Liver (tissue), 8 donors: ENCODE measurements at regions not wholly inside any gene's neighbourhood (a gene's known extent, or its start where the extent isn't known, plus 50 kb on each side); places are given as distances from the start of the nearest gene placed in this dataset.

Experiments
- DNase-seq: peaks from one replicate; pipeline ENCODE4 v3.0.0-alpha.2; 2017; ENCODE audit warnings: low spot score
- H3K27ac ChIP-seq, 2 donors: one replicate each; pipeline ENCODE4 v1.7.0; 2013; ENCODE audit warnings: inconsistent platforms in 2 of 2, low read length in 2 of 2, control low read depth in 1 of 2, low read depth in 1 of 2, mild to moderate bottlenecking in 1 of 2
- H3K27me3 ChIP-seq, 4 donors: one replicate each; pipeline versions ENCODE4 v1.6.1 to v1.7.0; 2013; ENCODE audit warnings: low read length in 3 of 4, inconsistent platforms in 1 of 4, mild to moderate bottlenecking in 1 of 4, moderate library complexity in 1 of 4; ENCODE audit not compliant: control insufficient read depth in 4 of 4, insufficient read depth in 4 of 4
- H3K36me3 ChIP-seq, 4 donors: one replicate each; pipeline versions ENCODE4 v1.6.1 to v1.7.0; 2013; ENCODE audit warnings: low read length in 3 of 4, mild to moderate bottlenecking in 3 of 4, low read depth in 1 of 4, moderate library complexity in 1 of 4; ENCODE audit not compliant: control insufficient read depth in 4 of 4, insufficient read depth in 3 of 4
- H3K4me1 ChIP-seq, 4 donors: one replicate each; pipeline versions ENCODE4 v1.6.1 to v1.7.0; 2013; ENCODE audit warnings: low read length in 3 of 4, mild to moderate bottlenecking in 3 of 4, moderate library complexity in 1 of 4; ENCODE audit not compliant: control insufficient read depth in 4 of 4, insufficient read depth in 4 of 4
- H3K4me3 ChIP-seq, 3 donors: one replicate each; pipeline versions ENCODE4 v1.6.1 to v1.7.0; 2013; ENCODE audit warnings: low read length in 3 of 3, control low read depth in 1 of 3, low read depth in 1 of 3, mild to moderate bottlenecking in 1 of 3
- H3K9ac ChIP-seq, 2 donors: one replicate each; pipeline ENCODE4 v1.7.0; 2013; ENCODE audit warnings: low read length in 2 of 2, mild to moderate bottlenecking in 2 of 2, moderate library complexity in 2 of 2, control low read depth in 1 of 2, low read depth in 1 of 2
- H3K9me3 ChIP-seq, 4 donors: one replicate each; pipeline versions ENCODE4 v1.6.1 to v1.7.0; 2013; ENCODE audit warnings: low read length in 3 of 4; ENCODE audit not compliant: control insufficient read depth in 4 of 4
- ATF3 ChIP-seq: IDR thresholded peaks from 2 replicates; pipeline ENCODE4 v1.6.1; 2016; ENCODE audit warnings: antibody characterized with exemption
- CTCF ChIP-seq: fragments of 150-350 bp; IDR thresholded peaks from 2 replicates; pipeline ENCODE4 v1.5.1; 2017; ENCODE audit warnings: improper control_type of control experiment, low read depth, low read length; ENCODE audit not compliant: missing input control
- EGR1 ChIP-seq, 2 donors: IDR thresholded peaks; 2 replicates each; pipeline ENCODE4 v1.6.1; 2016 to 2018; ENCODE audit warnings: antibody characterized with exemption in 2 of 2, low read depth in 2 of 2
- FOXA1 ChIP-seq: IDR thresholded peaks from 2 replicates; pipeline ENCODE4 v1.6.1; 2016; ENCODE audit warnings: antibody characterized with exemption
- FOXA2 ChIP-seq: IDR thresholded peaks from 2 replicates; pipeline ENCODE4 v1.6.1; 2016; ENCODE audit warnings: antibody characterized with exemption
- GABPA ChIP-seq, 2 donors: IDR thresholded peaks in 1 of 2; conservative IDR thresholded peaks in 1 of 2; 2 replicates each; pipeline ENCODE4 v1.6.1; 2016; ENCODE audit warnings: antibody characterized with exemption in 2 of 2, mild to moderate bottlenecking in 1 of 2, moderate library complexity in 1 of 2
- HNF4G ChIP-seq: IDR thresholded peaks from 2 replicates; pipeline ENCODE4 v1.6.1; 2016; ENCODE audit warnings: antibody characterized with exemption
- MAX ChIP-seq: IDR thresholded peaks from 2 replicates; pipeline ENCODE4 v1.6.1; 2016; ENCODE audit warnings: antibody characterized with exemption
- NR2F2 ChIP-seq: IDR thresholded peaks from 2 replicates; pipeline ENCODE4 v1.6.1; 2016; ENCODE audit warnings: antibody characterized with exemption
- RAD21 ChIP-seq, 2 donors: IDR thresholded peaks; 2 replicates each; pipeline ENCODE4 v1.6.1; 2016; ENCODE audit warnings: antibody characterized with exemption in 2 of 2, mild to moderate bottlenecking in 2 of 2
- REST ChIP-seq: IDR thresholded peaks from 2 replicates; pipeline ENCODE4 v1.6.1; 2016; ENCODE audit warnings: antibody characterized with exemption, mild to moderate bottlenecking
- RXRA ChIP-seq, 2 donors: IDR thresholded peaks; 2 replicates each; pipeline ENCODE4 v1.6.1; 2017 to 2018; ENCODE audit warnings: antibody characterized with exemption in 2 of 2, mild to moderate bottlenecking in 1 of 2
- SP1 ChIP-seq: IDR thresholded peaks from 2 replicates; pipeline ENCODE4 v1.6.1; 2018; ENCODE audit warnings: antibody characterized with exemption, mild to moderate bottlenecking
- TAF1 ChIP-seq: conservative IDR thresholded peaks from 2 replicates; pipeline ENCODE4 v1.6.1; 2016; ENCODE audit warnings: antibody characterized with exemption, mild to moderate bottlenecking
- YY1 ChIP-seq: IDR thresholded peaks from 2 replicates; pipeline ENCODE4 v1.6.1; 2016; ENCODE audit warnings: antibody characterized with exemption, mild to moderate bottlenecking
- ZBTB33 ChIP-seq: IDR thresholded peaks from 2 replicates; pipeline ENCODE4 v1.6.1; 2016; ENCODE audit warnings: antibody characterized with exemption
- WGBS: extraction: QIAGEN DNeasy Blood & Tissue Kit; methylation state at CpG from one replicate; pipeline ENCODE4 v1.1.7; 2013; 5-methylcytosine and 5-hydroxymethylcytosine counted together
- donor health status: healthy.
- donor health status: healthy.
- donor health status: healthy.
- donor health status: healthy.
- donor health status: healthy.

GRCh38 chr10:120768227-120768626, 82.9 kb upstream of the WDR11 start:
- Histone ChIP-seq H3K27ac (no peak overlapping the region), H3K4me1 (no peaks in the 10 kb centered on the region), H3K9me3 (no peaks in the 10 kb centered on the region), H3K4me3 (no peak overlapping the region), H3K9ac (no peak overlapping the region), H3K36me3 (no peaks in the 10 kb centered on the region), H3K27me3 (no peaks in the 10 kb centered on the region)
- WGBS = 81% methylated on average over 3 of the region's 3 CpGs
- TF ChIP-seq SP1 = no peak
- no peak for TF ChIP-seq FOXA1
- TF ChIP-seq RAD21 (IDR thresholded peaks at IDR 0.05) = no peak
- no peak for TF ChIP-seq CTCF
- TF ChIP-seq GABPA (IDR thresholded peaks at IDR 0.05 in 1 of 2, conservative IDR thresholded peaks at IDR 0.05 in 1 of 2) = no peak
- TF ChIP-seq TAF1 = no peak
- TF ChIP-seq RXRA (IDR thresholded peaks at IDR 0.05) = no peak
- TF ChIP-seq NR2F2 = no peak
- TF ChIP-seq ATF3 = no peak
- no peak for TF ChIP-seq REST
- no peak for TF ChIP-seq MAX
- no peak for TF ChIP-seq ZBTB33
- TF ChIP-seq YY1 = no peak
- TF ChIP-seq EGR1 (IDR thresholded peaks at IDR 0.05; ENCODE audit: low read depth in 2 of 2) = no peak
- no peak for DNase-seq

GRCh38 chr10:120770496-120770895, 80.7 kb upstream of the WDR11 start:
- Histone ChIP-seq H3K9ac (no peak overlapping the region), H3K4me3 (no peak overlapping the region), H3K9me3 (no peaks in the 10 kb centered on the region), H3K27me3 (no peaks in the 10 kb centered on the region), H3K27ac (no peak overlapping the region), H3K4me1 (no peaks in the 10 kb centered on the region), H3K36me3 (no peaks in the 10 kb centered on the region)
- TF ChIP-seq NR2F2 (no peak), ATF3 (no peak), YY1 (no peak), ZBTB33 (no peak), RXRA (IDR thresholded peaks at IDR 0.05) (no peak), FOXA2 (no peak), REST (no peak), HNF4G (no peak), SP1 (no peak), FOXA1 (no peak)
- DNase-seq = no peak
- WGBS = 77% methylated on average over 4 of the region's 4 CpGs
